Testis (tissue), 2 donors: ENCODE measurements at regions not wholly inside any gene's neighbourhood (a gene's known extent, or its start where the extent isn't known, plus 50 kb on each side); places are given as distances from the start of the nearest gene placed in this dataset.

Experiments
- CTCF ChIP-seq, 3 experiments: fragments of 450-650 bp in 2 of 3; fragments of 200-600 bp in 1 of 3; sonication (generic) in 1 of 3; IDR thresholded peaks; one replicate each; pipeline ENCODE4 v1.5.1; 2016 to 2019; ENCODE audit warnings: antibody characterized with exemption in 3 of 3, mild to moderate bottlenecking in 2 of 3, moderate library complexity in 1 of 3
- POLR2A ChIP-seq: fragments of 450-650 bp; IDR thresholded peaks from one replicate; pipeline ENCODE4 v1.6.1; 2017; ENCODE audit warnings: antibody characterized with exemption, mild to moderate bottlenecking, moderate library complexity

GRCh38 chr6:27078734-27079357 lies 168.7 kb upstream of the PRSS16 start:
- TF ChIP-seq CTCF (IDR thresholded peaks at IDR 0.05) (peak; percentile 45 to 57 (median 53)), POLR2A (no peak)
